NCI-H510A (cell line): ENCODE measurements at regions not wholly inside any gene's neighbourhood (a gene's known extent, or its start where the extent isn't known, plus 50 kb on each side); places are given as distances from the start of the nearest gene placed in this dataset.

Source experiments
- DNase-seq: peaks from one replicate; lab custom pipeline; 2025; lab: John Stamatoyannopoulos, UW

- no peak for DNase-seq
Measured at GRCh38 chr15:66905954-66906353, 159.4 kb upstream of the SMAD3 start.

- DNase-seq = no peak
Measured at GRCh38 chr15:66906668-66907614, 158.5 kb upstream of the SMAD3 start.

GRCh38 chr15:66907826-66908743 is 157.3 kb upstream of the SMAD3 start:
- no peak for DNase-seq

GRCh38 chr15:66908744-66909095 is 156.7 kb upstream of the SMAD3 start:
- DNase-seq = no peak

GRCh38 chr15:66909381-66909890 is 156.0 kb upstream of the SMAD3 start:
- DNase-seq = no peak

- no peak for DNase-seq
Measured at GRCh38 chr15:66911131-66911700, 154.2 kb upstream of the SMAD3 start.

- no peak for DNase-seq
Measured at GRCh38 chr15:66912001-66912400, 153.4 kb upstream of the SMAD3 start.

- DNase-seq = no peak
Measured at GRCh38 chr15:66912441-66912840, 153.0 kb upstream of the SMAD3 start.

GRCh38 chr15:66917904-66918448 is 147.4 kb upstream of the SMAD3 start:
- DNase-seq = no peak

- DNase-seq = no peak
Measured at GRCh38 chr15:66919421-66919820, 146.0 kb upstream of the SMAD3 start.

GRCh38 chr15:66921319-66921915 is 144.0 kb upstream of the SMAD3 start:
- no peak for DNase-seq

- DNase-seq = no peak
Measured at GRCh38 chr15:66922608-66923007, 142.8 kb upstream of the SMAD3 start.

- DNase-seq = no peak
Measured at GRCh38 chr15:66923438-66923881, 141.9 kb upstream of the SMAD3 start.

GRCh38 chr15:66924889-66925288 is 140.5 kb upstream of the SMAD3 start:
- DNase-seq = no peak

GRCh38 chr15:66925721-66926120 is 139.7 kb upstream of the SMAD3 start:
- DNase-seq = no peak

GRCh38 chr15:66927201-66928077 is 138.0 kb upstream of the SMAD3 start:
- DNase-seq = no peak

- DNase-seq = no peak
Measured at GRCh38 chr15:66928101-66928500, 137.3 kb upstream of the SMAD3 start.

GRCh38 chr15:66928784-66929183 is 136.6 kb upstream of the SMAD3 start:
- no peak for DNase-seq

GRCh38 chr15:66929843-66930402 is 135.5 kb upstream of the SMAD3 start:
- no peak for DNase-seq
